ENCODE measurements at regions not wholly inside any gene's neighbourhood (a gene's known extent, or its start where the extent isn't known, plus 50 kb on each side); places are given as distances from the start of the nearest gene placed in this dataset.

- DNase-seq: no peak
These were observed 316.1 kb upstream of the TPM1 start for GRCh38 chr15:62726461-62726860.

- DNase-seq: no peak
These were observed 315.0 kb upstream of the TPM1 start for GRCh38 chr15:62727501-62727900.

GRCh38 chr15:62730825-62731224, 311.7 kb upstream of the TPM1 start:
- DNase-seq: no peak

- peak; percentile 34 for DNase-seq
These were observed 310.5 kb upstream of the TPM1 start for GRCh38 chr15:62732078-62732477.

GRCh38 chr15:62734706-62735105, 307.8 kb upstream of the TPM1 start:
- DNase-seq: no peak

GRCh38 chr15:62736756-62737155, 305.8 kb upstream of the TPM1 start:
- no peak for DNase-seq

GRCh38 chr15:62737551-62737950, 305.0 kb upstream of the TPM1 start:
- DNase-seq: peak; percentile 50

- peak; percentile 96 for DNase-seq
These were observed 303.5 kb upstream of the TPM1 start for GRCh38 chr15:62739082-62739481.

GRCh38 chr15:62739507-62739906, 303.0 kb upstream of the TPM1 start:
- DNase-seq: peak; percentile 97

- DNase-seq: peak; percentile 87
These were observed 302.2 kb upstream of the TPM1 start for GRCh38 chr15:62740141-62741004.

GRCh38 chr15:62741106-62741505, 301.4 kb upstream of the TPM1 start:
- no peak for DNase-seq

GRCh38 chr15:62742409-62743171, 300.0 kb upstream of the TPM1 start:
- peak; percentile 91 for DNase-seq

GRCh38 chr15:62745621-62746225, 296.8 kb upstream of the TPM1 start:
- no peak for DNase-seq

- DNase-seq: no peak
These were observed 294.4 kb upstream of the TPM1 start for GRCh38 chr15:62748196-62748595.

- DNase-seq: no peak
These were observed 293.3 kb upstream of the TPM1 start for GRCh38 chr15:62749036-62749815.

GRCh38 chr15:62750471-62750870, 292.1 kb upstream of the TPM1 start:
- DNase-seq: no peak

- DNase-seq: peak; percentile 47
These were observed 289.7 kb upstream of the TPM1 start for GRCh38 chr15:62752657-62753517.

GRCh38 chr15:62753518-62754221, 288.9 kb upstream of the TPM1 start:
- DNase-seq: no peak

- no peak for DNase-seq
These were observed 286.1 kb upstream of the TPM1 start for GRCh38 chr15:62756326-62756994.

GRCh38 chr15:62756995-62757360, 285.6 kb upstream of the TPM1 start:
- no peak for DNase-seq

GRCh38 chr15:62757535-62757934, 285.0 kb upstream of the TPM1 start:
- no peak for DNase-seq

Data from NCI-H226 (cell line).